H9 (cell line): ENCODE measurements at regions not wholly inside any gene's neighbourhood (a gene's known extent, or its start where the extent isn't known, plus 50 kb on each side); places are given as distances from the start of the nearest gene placed in this dataset.

Experiments
- DNase-seq: peaks from one replicate; pipeline ENCODE4 v3.0.0-alpha.2; 2017
- H2AFZ ChIP-seq: one replicate; pipeline ENCODE4 v1.6.1; 2013; ENCODE audit warnings: mild to moderate bottlenecking, low read length, control low read depth, moderate library complexity
- H2AK5ac ChIP-seq: 2 replicates; pipeline ENCODE4 v1.6.1; 2013; ENCODE audit warnings: low read length, control low read depth, mixed read lengths; ENCODE audit not compliant: insufficient read length
- H2BK120ac ChIP-seq: one replicate; pipeline ENCODE4 v1.6.1; 2013; ENCODE audit warnings: low read depth, mild to moderate bottlenecking, low read length, control low read depth, inconsistent platforms; ENCODE audit not compliant: poor library complexity, severe bottlenecking
- H2BK12ac ChIP-seq: 2 replicates; pipeline ENCODE4 v1.6.1; 2013; ENCODE audit warnings: low read length, control low read depth, mixed read lengths, low read depth; ENCODE audit not compliant: insufficient read length
- H2BK15ac ChIP-seq: 2 replicates; pipeline ENCODE4 v1.6.1; 2013; ENCODE audit warnings: low read depth, low read length, control low read depth
- H2BK20ac ChIP-seq: one replicate; pipeline ENCODE4 v1.6.1; 2013; ENCODE audit warnings: low read depth, mild to moderate bottlenecking, low read length, control low read depth, inconsistent platforms; ENCODE audit not compliant: poor library complexity, severe bottlenecking
- H2BK5ac ChIP-seq: 2 replicates; pipeline ENCODE4 v1.6.1; 2013; ENCODE audit warnings: low read length, control low read depth, mixed read lengths; ENCODE audit not compliant: insufficient read length
- H3K14ac ChIP-seq: 2 replicates; pipeline ENCODE4 v1.6.1; 2013; ENCODE audit warnings: low read length, control low read depth; ENCODE audit not compliant: insufficient read depth
- H3K18ac ChIP-seq: 2 replicates; pipeline ENCODE4 v1.6.1; 2013; ENCODE audit warnings: low read depth, mild to moderate bottlenecking, mixed read lengths, low read length, control low read depth; ENCODE audit not compliant: insufficient read length
- H3K23ac ChIP-seq: 2 replicates; pipeline ENCODE4 v1.6.1; 2013; ENCODE audit warnings: low read length, control low read depth, mixed read lengths, low read depth; ENCODE audit not compliant: insufficient read length
- H3K23me2 ChIP-seq: 2 replicates; pipeline ENCODE4 v1.6.1; 2013; ENCODE audit warnings: low read depth, mild to moderate bottlenecking, mixed read lengths, low read length, control low read depth; ENCODE audit not compliant: insufficient read length, poor library complexity, severe bottlenecking
- H3K27ac ChIP-seq: 2 replicates; pipeline ENCODE4 v1.5.1; 2013; ENCODE audit warnings: low read length, control low read depth, mixed read lengths, low read depth; ENCODE audit not compliant: insufficient read length
- H3K27me3 ChIP-seq: 2 replicates; pipeline ENCODE4 v1.6.1; 2013; ENCODE audit warnings: low read length, control low read depth, inconsistent platforms; ENCODE audit not compliant: insufficient read depth
- H3K4ac ChIP-seq: 2 replicates; pipeline ENCODE4 v1.6.1; 2013; ENCODE audit warnings: low read depth, mild to moderate bottlenecking, control low read depth, inconsistent platforms, low read length, moderate library complexity
- H3K4me1 ChIP-seq: 2 replicates; pipeline ENCODE4 v1.6.1; 2013; ENCODE audit warnings: low read length, control low read depth, inconsistent platforms; ENCODE audit not compliant: insufficient read depth
- H3K4me2 ChIP-seq: 2 replicates; pipeline ENCODE4 v1.6.1; 2013; ENCODE audit warnings: low read length, control low read depth, mixed read lengths; ENCODE audit not compliant: insufficient read length, insufficient read depth
- H3K56ac ChIP-seq: 2 replicates; pipeline ENCODE4 v1.6.1; 2013; ENCODE audit warnings: low read depth, mild to moderate bottlenecking, mixed read lengths, low read length, control low read depth; ENCODE audit not compliant: insufficient read length
- H3K79me1 ChIP-seq: 2 replicates; pipeline ENCODE4 v1.6.1; 2013; ENCODE audit warnings: low read depth, mild to moderate bottlenecking, moderate library complexity, low read length, control low read depth, inconsistent platforms; ENCODE audit not compliant: insufficient read depth, poor library complexity, severe bottlenecking
- H3K79me2 ChIP-seq: 2 replicates; pipeline ENCODE4 v1.6.1; 2013; ENCODE audit warnings: low read length, control low read depth, inconsistent platforms; ENCODE audit not compliant: insufficient read depth
- H3K9ac ChIP-seq: 2 replicates; pipeline ENCODE4 v1.6.1; 2013; ENCODE audit warnings: low read length, control low read depth, mixed read lengths; ENCODE audit not compliant: insufficient read length; ENCODE audit errors: extremely low read depth
- H3K9me3 ChIP-seq: one replicate; pipeline ENCODE4 v1.6.1; 2013; ENCODE audit warnings: low read depth, low read length, inconsistent platforms; ENCODE audit not compliant: control insufficient read depth
- H3T11ph ChIP-seq: one replicate; pipeline ENCODE4 v1.6.1; 2013; ENCODE audit warnings: mild to moderate bottlenecking, low read length, control low read depth, inconsistent platforms
- H4K20me1 ChIP-seq: one replicate; pipeline ENCODE4 v1.6.1; 2013; ENCODE audit not compliant: control insufficient read depth, insufficient read length, insufficient read depth
- H4K5ac ChIP-seq: 2 replicates; pipeline ENCODE4 v1.6.1; 2013; ENCODE audit warnings: low read depth, mild to moderate bottlenecking, mixed read lengths, low read length, control low read depth; ENCODE audit not compliant: insufficient read length
- H4K8ac ChIP-seq: replicated peaks from 2 replicates; pipeline ENCODE4 v1.6.1; 2013; ENCODE audit warnings: low read length, control low read depth, mixed read lengths, low read depth; ENCODE audit not compliant: insufficient read length
- H4K91ac ChIP-seq: 2 replicates; pipeline ENCODE4 v1.6.1; 2013; ENCODE audit warnings: low read depth, mild to moderate bottlenecking, moderate library complexity, mixed read lengths, low read length, control low read depth; ENCODE audit not compliant: insufficient read length
- H3K27ac Mint-ChIP-seq, 3 experiments: 2 replicates in 2 of 3; 3 replicates in 1 of 3; pipeline ENCODE4 v1.8.0; 2020 to 2021; ENCODE audit warnings: mixed read lengths in 3 of 3, mild to moderate bottlenecking in 1 of 3, moderate library complexity in 1 of 3
- H3K27me3 Mint-ChIP-seq: 2 replicates; pipeline ENCODE4 v1.8.0; 2021; ENCODE audit warnings: low read depth, mild to moderate bottlenecking, moderate library complexity, mixed read lengths
- H3K36me3 Mint-ChIP-seq, 3 experiments: 2 replicates in 2 of 3; 3 replicates in 1 of 3; pipeline ENCODE4 v1.8.0; 2020 to 2021; ENCODE audit warnings: low read depth in 3 of 3, mixed read lengths in 3 of 3; ENCODE audit not compliant: insufficient read depth in 1 of 3
- H3K4me1 Mint-ChIP-seq, 2 experiments: 2 replicates each; pipeline ENCODE4 v1.8.0; 2020; ENCODE audit warnings: mixed read lengths in 2 of 2
- H3K4me3 Mint-ChIP-seq, 2 experiments: 2 replicates in 1 of 2; 3 replicates in 1 of 2; pipeline ENCODE4 v1.8.0; 2020 to 2021; ENCODE audit warnings: mild to moderate bottlenecking in 2 of 2, mixed read lengths in 2 of 2, moderate library complexity in 1 of 2
- H3K9me3 Mint-ChIP-seq, 2 experiments: 2 replicates in 1 of 2; 3 replicates in 1 of 2; pipeline ENCODE4 v1.8.0; 2020; ENCODE audit warnings: mild to moderate bottlenecking in 2 of 2, mixed read lengths in 2 of 2, moderate library complexity in 1 of 2
- CTCF ChIP-seq: fragments of 200-600 bp; sonication (generic); conservative IDR thresholded peaks from 3 replicates; pipeline ENCODE4 v1.8.0; 2021; ENCODE audit warnings: antibody characterized with exemption, mild to moderate bottlenecking
- WGBS: extraction: QIAGEN DNeasy Blood & Tissue Kit; methylation state at CpG from one replicate; pipeline ENCODE4 v1.1.7; 2013; ENCODE audit warnings: missing lambda C conversion rate, low lambda C conversion rate, mixed read lengths; ENCODE audit not compliant: insufficient read length; ENCODE audit errors: extremely low coverage; 5-methylcytosine and 5-hydroxymethylcytosine counted together

DNA sequence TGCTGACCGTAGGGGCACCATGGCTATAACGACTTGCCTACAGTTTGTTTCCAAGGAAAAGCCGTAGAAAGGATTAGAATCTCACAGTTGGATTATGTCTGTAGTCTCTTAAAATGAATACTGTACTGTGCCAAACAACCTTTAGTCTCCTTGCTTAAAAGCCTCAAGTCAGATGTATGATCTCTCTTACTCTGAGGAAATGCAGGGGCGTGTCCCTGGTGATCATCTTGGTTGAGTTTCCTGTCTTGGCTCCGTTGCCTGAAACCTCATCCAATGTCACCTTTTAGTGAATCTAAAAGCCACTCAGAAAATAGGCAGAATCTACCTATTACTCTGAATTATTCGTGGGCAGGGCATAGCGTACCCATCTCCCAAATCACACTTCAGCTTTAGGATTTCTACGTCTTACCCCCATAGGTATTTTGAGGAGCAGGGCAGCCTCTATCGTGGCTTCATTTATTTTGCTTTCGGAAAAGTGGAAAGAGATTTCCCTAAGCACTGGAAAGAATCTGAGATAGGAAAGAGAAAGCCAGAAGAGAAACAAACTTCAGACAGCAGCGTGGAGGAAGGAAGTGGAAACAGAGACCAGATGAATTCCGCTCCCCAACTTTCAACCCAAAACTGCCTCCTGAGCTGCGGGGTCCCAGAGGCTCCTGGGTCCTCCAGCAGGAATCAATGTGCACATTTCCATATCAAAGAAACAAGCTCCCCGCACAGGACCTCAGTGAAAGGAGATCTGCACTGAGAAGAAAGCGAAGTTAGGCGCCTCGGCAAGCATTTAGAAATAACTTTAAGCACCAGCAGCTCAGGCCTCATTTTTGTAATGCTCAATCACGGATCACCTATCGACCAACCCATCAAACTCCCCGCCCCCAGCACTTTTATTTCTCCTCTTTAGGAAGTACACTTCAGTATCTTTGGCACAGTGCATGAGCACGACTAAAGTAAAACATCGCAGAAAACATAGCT lies 245.8 kb downstream of the ETS1 start:
- H3K27ac Mint-ChIP-seq = no peak overlapping the region
- no peak overlapping the region for H3K4me2 ChIP-seq
- peak overlapping the region in 1 of 2 experiments; percentile 17; a peak in 2 of 5 replicates for H3K4me3 Mint-ChIP-seq

More for the DNA sequence above, 245.8 kb downstream of the ETS1 start:
- H2BK15ac ChIP-seq = no peak overlapping the region
- peaks cover 22 to 24% of the 10 kb centered on the region in 2 experiments for H3K4me1 Mint-ChIP-seq
- no peak overlapping the region for H2BK12ac ChIP-seq
- no peaks in the 10 kb centered on the region for H3K23me2 ChIP-seq
- no peak overlapping the region for H3K23ac ChIP-seq
- H4K91ac ChIP-seq = no peak overlapping the region
- no peak overlapping the region for H2AFZ ChIP-seq
- no peak overlapping the region for H2AK5ac ChIP-seq
- no peak overlapping the region for H4K8ac ChIP-seq
- H3K14ac ChIP-seq = no peak overlapping the region
- H3K36me3 Mint-ChIP-seq = no peaks in the 10 kb centered on the region
- no peaks in the 10 kb centered on the region for H3K79me2 ChIP-seq
- H3K27me3 ChIP-seq = no peaks in the 10 kb centered on the region
- H2BK5ac ChIP-seq = no peak overlapping the region
- H3K9me3 ChIP-seq = no peaks in the 10 kb centered on the region
- H3K79me1 ChIP-seq = no peaks in the 10 kb centered on the region
- no CpG with 5 or more reads among the region's 22 CpGs for WGBS
- H3K56ac ChIP-seq = no peak overlapping the region
- H3K18ac ChIP-seq = no peak overlapping the region
- H3K9me3 Mint-ChIP-seq = no peaks in the 10 kb centered on the region
- no peak for TF ChIP-seq CTCF
- no peak for DNase-seq
- H3K9ac ChIP-seq = no peak overlapping the region
- no peak overlapping the region for H4K5ac ChIP-seq
- no peak overlapping the region for H2BK20ac ChIP-seq
- H4K20me1 ChIP-seq = no peaks in the 10 kb centered on the region
- H3K4me1 ChIP-seq = peaks cover 4% of the 10 kb centered on the region; the same call in 1 of the 2 replicates
- no peaks in the 10 kb centered on the region for H3K27me3 Mint-ChIP-seq
- no peak overlapping the region for H2BK120ac ChIP-seq
- no peak overlapping the region for H3K4ac ChIP-seq
- H3K27ac ChIP-seq = no peak overlapping the region
- no peak overlapping the region for H3T11ph ChIP-seq
